ENCODE measurements at regions not wholly inside any gene's neighbourhood (a gene's known extent, or its start where the extent isn't known, plus 50 kb on each side); places are given as distances from the start of the nearest gene placed in this dataset.
A peak's percentile ranks its signal among the peaks of the same experiment; 100 is the strongest.
"Not testable (repeated sequence)": the region's sequence is repeated elsewhere in the genome, so short reads cannot be mapped to it uniquely, and the experiment has no call there.

DNA sequence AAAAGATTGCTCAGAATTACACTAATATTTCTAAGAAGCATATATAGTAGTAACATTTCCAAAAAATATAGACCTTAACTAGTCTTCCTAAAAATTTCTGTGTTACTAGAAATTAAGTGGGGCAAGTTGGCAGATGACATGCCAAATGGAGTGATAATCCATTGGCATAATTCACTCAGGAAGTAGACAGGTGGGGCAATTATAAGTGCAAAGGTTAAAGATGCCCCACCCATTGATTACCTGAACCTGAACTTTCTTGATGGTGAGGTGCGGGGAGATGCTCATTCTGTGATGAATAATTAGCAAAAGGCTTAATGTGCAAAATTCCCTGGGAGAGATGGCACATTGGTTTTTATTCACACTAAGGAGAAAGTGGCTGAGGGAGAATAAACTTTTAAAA lies 145.8 kb upstream of the RASGEF1B start:
- no peak for DNase-seq

DNA sequence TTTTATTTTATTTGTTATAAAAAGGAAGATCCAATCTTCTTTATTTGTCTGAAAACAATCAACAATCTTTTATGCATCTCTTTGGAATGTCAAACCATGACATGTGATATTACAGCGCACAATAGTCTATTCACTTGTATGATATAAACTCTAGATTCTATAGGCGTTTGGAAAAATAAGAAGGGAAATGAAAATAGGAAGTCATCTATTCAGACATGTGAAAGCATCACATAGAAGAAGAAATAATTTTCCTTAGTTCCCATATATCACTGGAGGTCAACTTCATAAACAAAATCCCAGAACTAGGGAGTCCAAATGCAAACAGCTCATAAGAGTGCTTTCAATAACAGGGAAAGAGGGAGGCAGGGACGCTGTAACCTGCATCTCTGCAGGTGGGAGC lies 139.5 kb upstream of the RASGEF1B start:
- DNase-seq = no peak

- DNase-seq = no peak
Measured at GRCh38 chr4:81609844-81610243, 138.1 kb upstream of the RASGEF1B start.

GRCh38 chr4:81607950-81608349 lies 136.2 kb upstream of the RASGEF1B start:
- no peak for DNase-seq

DNA sequence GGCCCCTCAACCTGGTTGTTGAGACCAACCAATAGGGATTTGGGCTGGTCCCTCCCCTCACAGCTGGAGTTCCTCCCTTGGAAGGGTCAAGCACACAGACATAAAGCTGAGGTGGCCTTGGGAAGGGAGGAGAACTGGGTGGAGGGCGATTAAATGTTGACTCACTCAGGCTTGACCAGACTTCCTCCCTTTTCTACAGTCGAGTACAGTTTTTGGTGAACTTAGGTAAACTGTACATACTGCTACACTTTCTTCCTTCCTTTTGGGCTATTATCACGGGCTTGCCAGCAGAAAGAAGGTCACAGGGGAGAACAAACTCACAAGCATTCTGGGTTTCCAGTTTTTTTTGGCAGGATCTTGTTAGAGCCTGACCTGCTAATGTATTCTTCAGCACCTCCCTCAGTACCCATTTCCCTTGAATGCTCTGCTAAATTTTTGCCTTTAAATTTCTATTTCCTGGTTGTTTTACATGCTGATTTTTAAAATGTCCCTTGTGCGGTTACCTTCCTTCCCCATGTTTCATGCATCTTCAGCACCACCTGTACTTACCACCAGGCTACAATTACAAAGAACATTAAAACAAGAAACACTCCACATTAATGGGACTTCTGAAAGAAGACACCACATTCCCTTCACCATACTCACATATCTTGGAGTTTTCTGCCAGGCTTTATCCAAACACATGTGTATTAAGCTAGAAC lies 135.2 kb upstream of the RASGEF1B start:
- no peak for DNase-seq

DNA sequence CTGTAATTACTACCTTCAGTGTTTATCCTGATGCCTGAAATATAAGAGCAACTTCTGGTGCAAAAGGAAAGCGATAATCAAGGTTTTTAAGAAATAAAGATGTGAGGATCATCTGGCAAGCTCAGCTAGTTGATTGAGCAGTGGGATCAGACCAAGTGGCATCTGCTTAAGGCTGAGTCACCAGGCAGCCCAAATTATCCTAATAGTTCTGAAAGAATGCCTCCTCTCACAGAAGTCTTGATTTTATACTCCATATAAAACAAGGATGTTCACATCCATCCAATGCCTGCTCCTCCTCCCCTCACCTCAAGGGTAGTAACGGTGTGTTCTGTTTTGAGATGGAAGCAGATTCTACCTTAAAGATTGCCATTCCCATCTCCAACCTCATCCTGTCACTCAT lies 134.5 kb upstream of the RASGEF1B start:
- DNase-seq = no peak

- no peak for DNase-seq
Measured at GRCh38 chr4:81605271-81605670, 133.6 kb upstream of the RASGEF1B start.

DNA sequence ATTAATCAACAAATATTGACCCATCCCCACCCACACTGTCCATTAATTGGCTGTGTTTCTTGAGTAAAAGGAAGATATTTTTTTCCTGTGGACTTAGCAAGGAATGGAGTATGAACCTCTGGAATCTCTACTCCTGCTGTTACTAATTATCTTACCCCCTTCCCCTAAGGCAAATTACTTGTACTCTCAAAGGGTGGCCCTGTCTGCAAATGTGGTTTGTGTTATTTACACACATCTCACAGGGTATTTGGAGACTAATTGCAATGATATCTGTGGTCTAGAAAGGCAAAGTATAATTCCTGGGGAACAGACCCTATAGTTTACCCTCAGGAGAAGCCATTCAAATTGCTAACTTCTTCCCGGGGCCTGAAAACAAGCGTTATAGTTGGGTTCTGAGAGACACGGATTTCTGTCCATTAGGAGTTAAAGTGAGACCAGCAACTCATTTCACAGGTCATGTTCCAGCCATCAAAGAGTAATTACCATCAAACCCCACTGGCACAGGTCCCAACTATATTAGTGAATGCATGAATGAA lies 133.0 kb upstream of the RASGEF1B start:
- peak; percentile 33 for DNase-seq

DNA sequence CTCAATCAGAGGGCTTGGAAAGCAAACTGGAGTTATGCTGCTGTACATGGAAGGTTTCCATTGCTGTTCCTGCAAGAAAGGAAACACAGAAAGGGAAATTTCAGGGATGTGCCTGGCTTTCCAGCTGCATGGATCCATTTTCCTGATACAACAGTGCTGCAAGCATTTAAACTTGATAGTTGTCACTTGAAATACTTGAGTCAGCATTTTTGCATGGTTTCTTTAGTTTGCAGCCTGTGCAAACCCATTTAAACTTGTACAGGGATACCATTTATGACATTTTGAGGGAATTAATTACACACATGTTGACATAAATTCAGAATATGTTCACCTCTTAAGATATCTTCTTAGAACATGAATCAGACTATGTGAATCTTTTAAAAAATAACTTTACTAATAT lies 131.1 kb upstream of the RASGEF1B start:
- DNase-seq = no peak

GRCh38 chr4:81601358-81601694 lies 129.6 kb upstream of the RASGEF1B start:
- no peak for DNase-seq

- DNase-seq = peak; percentile 2
Measured at GRCh38 chr4:81600520-81601357, 129.0 kb upstream of the RASGEF1B start.

DNA sequence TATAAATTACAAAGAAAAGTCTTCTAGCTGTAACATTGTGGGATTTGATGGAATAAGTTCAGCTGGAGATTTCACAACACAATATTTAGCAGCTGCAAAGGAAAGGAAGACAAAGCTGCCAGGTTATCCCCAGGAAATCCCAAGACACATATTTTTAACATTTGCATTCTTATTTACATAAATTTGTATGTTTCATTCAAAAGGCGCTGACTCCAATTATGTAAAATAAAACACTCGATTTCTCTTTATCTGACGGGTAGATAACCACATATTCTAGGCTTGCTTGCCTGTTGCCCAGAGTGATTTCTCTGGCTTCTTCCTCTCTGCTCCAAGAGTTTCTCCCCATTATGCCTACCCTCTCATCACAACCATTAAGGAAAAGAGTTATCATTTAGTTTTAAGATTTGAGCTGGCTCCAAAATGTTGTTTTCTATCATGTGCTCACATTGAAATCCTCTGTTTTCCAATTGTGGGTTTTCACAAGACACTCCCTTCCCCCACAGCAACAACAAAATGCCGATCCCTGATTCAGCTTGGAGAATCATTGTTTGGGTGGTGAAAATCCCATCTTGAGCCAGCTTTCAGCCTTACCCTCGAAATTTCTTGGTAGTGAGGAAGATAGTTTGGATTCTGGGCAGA lies 128.2 kb upstream of the RASGEF1B start:
- no peak for DNase-seq

DNA sequence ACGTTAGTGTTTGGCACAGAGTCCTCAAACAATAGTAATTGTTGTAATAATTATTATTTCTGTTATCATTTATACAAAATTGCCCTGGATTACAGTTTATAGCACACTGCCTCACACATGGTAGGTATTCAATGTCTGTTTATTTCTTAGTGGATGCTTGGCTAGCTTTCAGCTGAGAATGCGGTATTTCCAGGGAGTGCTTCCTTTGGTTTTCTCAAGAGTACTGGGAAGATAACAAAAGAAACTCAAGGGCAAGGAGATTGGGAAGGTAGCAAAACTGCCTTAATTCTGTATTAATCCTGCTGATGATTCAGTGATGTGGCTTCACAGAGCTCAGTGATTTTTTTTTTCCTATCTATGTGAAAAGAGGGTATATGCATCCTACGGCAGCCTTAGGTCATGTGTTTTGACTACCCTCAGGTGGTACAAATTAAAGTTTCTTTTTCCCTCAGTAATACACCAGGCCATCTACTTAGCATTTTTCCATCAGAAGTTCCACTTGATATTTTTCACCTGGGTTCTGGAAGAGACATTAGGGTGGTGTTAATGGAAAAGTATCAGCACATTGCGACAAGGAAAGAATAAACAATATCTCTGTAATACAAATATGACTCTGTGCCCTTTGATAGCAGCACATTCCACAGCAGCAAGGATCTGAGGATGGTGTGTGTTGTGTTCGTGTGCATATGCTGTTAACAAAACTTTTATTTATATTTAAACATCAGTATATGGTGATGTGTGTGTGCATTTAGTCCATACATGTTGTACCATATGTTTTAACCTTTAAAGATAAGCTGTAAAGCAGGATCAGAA lies 124.3 kb upstream of the RASGEF1B start:
- no peak for DNase-seq

DNA sequence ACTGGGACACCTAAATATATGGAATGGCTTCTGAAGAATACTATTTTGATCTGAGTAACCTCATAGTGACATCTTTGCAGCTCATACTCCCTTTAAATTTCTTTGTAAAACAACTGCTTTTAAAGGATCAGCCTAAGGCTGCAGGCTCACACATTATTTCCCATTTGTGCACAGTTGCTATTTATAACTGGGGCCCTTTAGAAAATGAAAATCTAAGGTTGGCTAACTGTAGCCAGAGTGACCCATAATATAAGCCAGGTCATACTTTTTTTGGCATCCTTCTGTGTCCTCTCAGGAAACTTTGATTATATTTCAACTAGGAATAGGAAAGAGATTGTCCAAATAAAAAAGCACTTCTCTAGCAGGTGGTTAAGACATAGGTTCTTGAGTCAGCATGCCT lies 123.6 kb upstream of the RASGEF1B start:
- DNase-seq = no peak

GRCh38 chr4:81594490-81595159 lies 122.9 kb upstream of the RASGEF1B start:
- no peak for DNase-seq

GRCh38 chr4:81592701-81593100 lies 121.0 kb upstream of the RASGEF1B start:
- DNase-seq = no peak

DNA sequence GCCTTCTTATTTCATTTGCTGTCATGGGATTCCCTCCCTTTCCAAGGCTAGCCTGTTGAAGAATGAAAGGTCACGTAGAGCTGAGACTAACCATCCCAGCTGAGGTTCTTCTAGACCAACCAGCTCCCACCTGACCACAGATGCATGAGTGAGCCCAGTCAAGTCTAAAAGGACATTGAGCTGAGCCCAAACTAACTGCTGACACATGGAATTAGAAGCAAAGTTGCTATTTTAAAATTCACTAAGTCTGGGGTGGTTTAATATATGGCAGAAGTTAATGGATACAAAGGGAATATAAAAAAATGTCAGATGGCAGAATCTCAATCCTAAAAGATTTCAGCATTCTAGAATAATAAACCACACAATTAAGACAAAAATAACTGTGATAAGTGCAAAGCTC lies 118.9 kb upstream of the RASGEF1B start:
- no peak for DNase-seq

DNA sequence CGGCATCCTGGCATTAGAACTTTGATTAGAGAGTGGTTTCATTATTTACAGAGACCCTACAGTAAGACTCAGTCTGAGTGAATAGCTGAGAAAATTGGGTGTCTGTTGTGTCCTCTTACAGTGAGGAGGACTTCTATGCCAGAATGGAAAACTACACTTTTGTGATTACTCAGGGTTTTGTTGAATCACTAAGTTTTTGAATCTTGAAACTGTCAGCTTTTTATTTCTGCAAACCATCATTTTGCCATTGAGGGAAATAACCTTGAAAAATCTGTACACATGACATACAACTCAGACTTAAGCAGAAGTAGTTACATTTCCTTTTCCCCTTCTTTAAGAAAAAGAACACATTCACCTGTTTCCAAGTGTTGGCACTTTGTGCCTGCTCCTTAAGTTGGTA lies 117.6 kb upstream of the RASGEF1B start:
- no peak for DNase-seq

DNA sequence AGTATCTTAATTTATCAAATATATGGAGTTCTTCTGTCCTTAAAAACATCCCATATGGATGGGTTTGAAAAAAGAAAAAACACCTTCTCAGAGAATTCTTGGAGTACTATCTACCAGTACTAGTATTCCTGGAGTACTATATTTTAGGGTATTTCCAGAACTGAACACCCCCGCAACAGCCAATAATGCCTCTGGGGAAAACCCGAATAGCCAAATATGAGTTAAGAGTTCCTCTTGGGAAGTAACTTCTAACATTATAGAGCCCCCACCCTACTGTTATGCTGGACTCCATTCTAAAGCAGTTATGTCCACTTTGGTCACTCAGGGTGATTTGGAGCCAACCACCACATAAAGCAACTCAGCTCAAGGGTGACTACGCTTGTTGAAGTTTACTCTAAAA lies 115.0 kb upstream of the RASGEF1B start:
- no peak for DNase-seq

DNA sequence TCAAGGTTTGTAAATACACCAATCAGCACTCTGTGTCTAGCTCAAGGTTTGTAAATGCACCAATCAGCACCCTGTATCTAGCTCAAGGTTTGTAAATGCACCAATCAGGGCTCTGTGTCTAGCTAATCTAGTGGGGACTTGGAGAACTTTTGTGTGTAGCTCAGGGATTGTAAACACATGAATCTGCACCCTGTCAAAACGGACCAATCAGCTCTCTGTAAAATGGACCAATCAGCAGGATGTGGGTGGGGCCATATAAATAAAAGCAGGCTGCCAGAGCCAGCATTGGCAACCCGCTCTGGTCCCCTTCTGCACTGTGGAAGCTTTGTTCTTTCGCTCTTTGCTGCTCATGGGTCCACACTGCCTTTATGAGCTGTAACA lies 109.3 kb upstream of the RASGEF1B start:
- not testable (repeated sequence) for DNase-seq

GRCh38 chr4:81580346-81580993 lies 108.8 kb upstream of the RASGEF1B start:
- DNase-seq = no peak

DNA sequence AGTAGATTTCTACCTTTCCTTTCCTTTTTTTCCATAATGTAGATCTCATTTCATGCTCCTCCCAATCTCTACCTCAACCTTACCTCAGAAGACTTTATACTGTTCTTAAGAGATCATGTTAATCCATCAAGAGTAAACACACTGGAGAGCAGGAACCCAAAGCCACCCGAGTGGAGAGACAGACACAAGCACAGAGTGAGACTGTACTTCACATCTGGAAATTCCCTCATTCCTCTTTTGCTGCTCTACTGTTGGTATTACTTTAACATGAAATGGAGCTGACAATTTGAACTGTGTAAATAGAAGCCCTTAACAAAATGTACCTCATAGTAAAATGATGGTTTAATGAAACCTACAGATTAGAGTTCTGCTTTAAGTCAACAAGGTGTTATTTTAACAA lies 105.7 kb upstream of the RASGEF1B start:
- DNase-seq = no peak

All from fibroblast of skin of right quadriceps (primary cell).